GM13976 (cell line): ENCODE measurements at regions not wholly inside any gene's neighbourhood (a gene's known extent, or its start where the extent isn't known, plus 50 kb on each side); places are given as distances from the start of the nearest gene placed in this dataset.

Experiments
- DNase-seq: peaks from one replicate; pipeline ENCODE4 v3.0.0; 2012; ENCODE audit warnings: low spot score
- in situ Hi-C: fragments of 300-500 bp; cut with MboI; formaldehyde crosslinking; loops from one replicate; pipeline ENCODE4 v1.12.0; 2022; ENCODE audit warnings: low sequenced_read_pairs, mixed read lengths, inconsistent platforms; ENCODE audit not compliant: unreplicated experiment
- TF ChIP-seq, protein P1 (sequence below): IDR thresholded peaks from 2 replicates; pipeline ENCODE4 v1.5.1; 2012; ENCODE audit warnings: borderline replicate concordance, mild to moderate bottlenecking; ENCODE audit not compliant: insufficient read depth; ENCODE audit errors: extremely low read depth, missing control alignments, control extremely low read depth

DNA sequence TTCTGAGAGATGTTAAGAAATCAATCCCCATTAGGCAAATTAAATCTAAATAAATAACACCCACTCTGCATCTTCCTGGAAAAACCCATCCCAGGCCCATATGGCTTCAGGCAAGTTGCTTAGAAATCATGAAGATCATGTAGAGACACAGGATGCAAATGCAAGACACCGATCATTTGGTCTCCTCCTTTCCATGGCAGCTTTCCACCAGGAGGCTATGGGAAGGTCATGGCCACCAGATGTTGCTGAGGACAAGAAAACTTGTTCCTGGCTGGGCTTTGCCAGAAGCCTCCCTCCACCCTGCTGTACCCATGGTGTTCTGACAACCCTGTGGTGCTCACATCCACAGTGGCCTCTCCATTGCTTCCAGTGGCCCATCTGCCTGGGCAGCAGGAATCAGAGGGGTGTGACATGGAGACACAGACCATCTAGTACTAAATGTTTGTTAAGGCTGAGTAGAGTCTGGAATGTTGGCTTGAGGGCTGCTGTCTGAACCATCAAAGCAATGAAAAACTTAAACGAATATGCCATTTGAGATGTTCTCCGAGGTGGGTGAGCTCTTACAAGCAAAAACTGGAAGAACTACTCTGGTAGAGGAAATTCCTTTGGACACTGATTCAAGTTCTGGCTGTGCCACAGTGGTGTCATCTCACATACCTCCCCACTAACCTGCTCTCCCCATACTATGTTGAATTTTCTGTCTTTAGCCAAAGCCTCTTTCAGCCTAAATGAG is 293.2 kb downstream of the TNS1 start:
- TF ChIP-seq, protein P1, sequence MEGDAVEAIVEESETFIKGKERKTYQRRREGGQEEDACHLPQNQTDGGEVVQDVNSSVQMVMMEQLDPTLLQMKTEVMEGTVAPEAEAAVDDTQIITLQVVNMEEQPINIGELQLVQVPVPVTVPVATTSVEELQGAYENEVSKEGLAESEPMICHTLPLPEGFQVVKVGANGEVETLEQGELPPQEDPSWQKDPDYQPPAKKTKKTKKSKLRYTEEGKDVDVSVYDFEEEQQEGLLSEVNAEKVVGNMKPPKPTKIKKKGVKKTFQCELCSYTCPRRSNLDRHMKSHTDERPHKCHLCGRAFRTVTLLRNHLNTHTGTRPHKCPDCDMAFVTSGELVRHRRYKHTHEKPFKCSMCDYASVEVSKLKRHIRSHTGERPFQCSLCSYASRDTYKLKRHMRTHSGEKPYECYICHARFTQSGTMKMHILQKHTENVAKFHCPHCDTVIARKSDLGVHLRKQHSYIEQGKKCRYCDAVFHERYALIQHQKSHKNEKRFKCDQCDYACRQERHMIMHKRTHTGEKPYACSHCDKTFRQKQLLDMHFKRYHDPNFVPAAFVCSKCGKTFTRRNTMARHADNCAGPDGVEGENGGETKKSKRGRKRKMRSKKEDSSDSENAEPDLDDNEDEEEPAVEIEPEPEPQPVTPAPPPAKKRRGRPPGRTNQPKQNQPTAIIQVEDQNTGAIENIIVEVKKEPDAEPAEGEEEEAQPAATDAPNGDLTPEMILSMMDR, result no peak
- in situ Hi-C loops, result loop anchor here (10.0 to 25.0 kb wide), 2 partner anchors 547 to 1015 kb away; partner anchors contain the start of gene IGFBP5
- no peak for DNase-seq

DNA sequence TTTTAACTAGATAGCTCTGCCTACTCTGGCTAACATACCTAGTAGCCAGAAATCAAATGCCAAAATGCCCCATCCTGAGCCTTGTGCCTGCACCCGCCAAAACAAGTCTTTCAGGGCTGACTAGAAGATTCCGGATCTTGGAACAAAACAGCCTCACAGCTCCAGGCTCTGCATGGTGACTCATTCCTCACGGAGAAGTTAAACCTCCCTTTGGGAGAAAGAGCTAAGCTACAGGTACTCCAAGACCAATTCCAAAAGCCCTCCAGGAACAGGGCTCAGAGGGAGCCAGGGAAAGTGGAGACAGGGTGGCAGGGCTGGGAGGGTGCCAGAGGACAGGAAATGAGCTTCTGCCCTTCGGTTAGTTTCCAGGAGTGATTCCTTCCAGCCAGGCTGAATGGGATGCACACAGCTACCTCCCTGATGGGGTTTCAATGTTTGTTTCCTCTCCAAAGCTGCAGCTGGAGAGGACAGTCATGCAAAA is 295.6 kb downstream of the TNS1 start:
- in situ Hi-C loops, result loop anchor here (25.0 kb wide), 1 partner anchor 545 kb away; no protein-coding TSS in a partner anchor
- TF ChIP-seq, protein P1, result no peak
- DNase-seq, result no peak

DNA sequence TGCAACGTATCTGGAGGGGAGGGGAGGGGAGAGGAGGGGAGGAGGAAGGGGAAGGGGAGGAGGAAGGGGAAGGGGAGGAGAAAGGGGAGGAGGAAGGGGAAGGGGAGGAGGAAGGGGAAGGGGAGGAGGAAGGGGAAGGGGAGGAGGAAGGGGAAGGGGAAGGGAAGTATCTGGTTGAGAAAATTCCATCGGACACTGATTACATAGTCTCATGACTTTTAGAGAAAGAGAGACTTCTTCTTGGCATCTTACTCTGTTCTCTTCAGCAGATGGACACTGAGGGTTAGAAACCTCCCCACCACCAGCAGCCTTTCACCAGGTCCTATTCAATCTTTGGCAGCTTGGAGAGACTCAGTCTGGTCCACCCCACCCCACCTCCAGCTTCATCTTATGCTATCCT is 296.3 kb downstream of the TNS1 start:
- TF ChIP-seq, protein P1, result no peak
- in situ Hi-C loops, result loop anchor here (25.0 kb wide), 1 partner anchor 544 kb away; no protein-coding TSS in a partner anchor

DNA sequence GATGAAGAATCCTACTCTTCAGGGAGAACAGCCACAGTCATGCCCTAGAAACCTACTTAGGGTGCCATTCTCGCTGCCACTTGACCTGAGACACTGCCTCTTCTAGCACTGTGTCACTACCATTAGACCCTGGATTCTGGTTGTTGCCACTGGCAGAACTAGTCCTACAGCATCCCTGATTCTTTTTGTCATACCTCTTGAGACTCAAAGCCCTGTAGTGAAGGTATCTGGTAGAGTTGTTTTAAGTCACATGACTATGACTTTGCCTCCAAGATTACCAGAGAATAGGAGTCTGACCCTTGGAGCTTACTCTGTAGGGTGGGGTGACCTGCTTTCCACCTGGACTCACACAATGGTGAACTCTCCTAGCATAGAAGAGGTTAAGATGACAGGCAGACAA is 296.7 kb downstream of the TNS1 start:
- in situ Hi-C loops, result loop anchor here (25.0 kb wide), 1 partner anchor 544 kb away; no protein-coding TSS in a partner anchor
- TF ChIP-seq, protein P1, result no peak
- no peak for DNase-seq

More for the DNA sequence above, 296.3 kb downstream of the TNS1 start:
- no peak for DNase-seq

DNA sequence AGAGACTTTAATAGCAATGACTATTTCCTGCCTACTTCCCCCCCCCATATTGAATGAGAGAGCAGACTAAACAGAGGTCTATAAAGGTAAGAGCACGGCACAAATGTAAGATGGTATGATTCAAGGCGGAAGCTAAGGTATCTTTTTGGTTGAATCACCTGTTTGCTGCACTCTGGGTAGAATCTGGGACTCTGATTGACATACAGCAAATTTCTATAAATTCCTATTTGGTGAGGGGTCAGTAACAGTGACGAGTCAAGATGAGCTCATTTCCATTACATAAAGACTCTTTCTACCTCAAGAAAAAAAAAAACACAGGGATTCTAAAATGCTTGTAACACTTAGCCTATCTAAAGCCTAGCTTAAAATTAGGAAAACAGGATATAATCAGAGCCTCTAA is 297.3 kb downstream of the TNS1 start:
- TF ChIP-seq, protein P1, result no peak
- no peak for DNase-seq
- in situ Hi-C loops, result loop anchor here (25.0 kb wide), 1 partner anchor 543 kb away; no protein-coding TSS in a partner anchor

DNA sequence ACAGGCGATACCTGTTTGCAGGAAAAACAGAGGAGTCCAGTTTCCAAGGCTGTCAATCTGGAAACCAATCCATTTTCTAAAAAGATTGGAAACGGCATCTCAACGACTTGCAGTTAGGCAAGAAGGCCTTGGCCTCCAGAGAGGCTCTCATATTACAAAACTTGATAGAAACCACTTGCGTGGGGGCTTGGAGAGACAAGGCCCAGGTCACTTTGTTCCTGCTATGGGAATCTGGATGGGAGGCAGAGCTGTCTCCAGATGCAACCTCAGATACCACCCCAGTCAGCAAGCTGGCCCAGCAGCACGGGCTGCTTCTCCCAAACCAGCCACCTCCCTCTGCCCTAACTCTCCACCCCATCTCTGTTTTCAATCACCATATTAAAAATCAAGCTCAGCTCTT is 298.8 kb downstream of the TNS1 start:
- in situ Hi-C loops, result loop anchor here (25.0 kb wide), 1 partner anchor 542 kb away; no protein-coding TSS in a partner anchor
- TF ChIP-seq, protein P1, result no peak
- DNase-seq, result no peak
